ENCODE measurements at regions not wholly inside any gene's neighbourhood (a gene's known extent, or its start where the extent isn't known, plus 50 kb on each side); places are given as distances from the start of the nearest gene placed in this dataset.

GRCh38 chr18:51813740-51814139, 526.3 kb upstream of the DCC start:
- Histone ChIP-seq H3K27ac (ENCODE audit: low read depth, low read length, poor library complexity, severe bottlenecking) (no peak overlapping the region), H3K9me3 (ENCODE audit: low read length) (no peaks in the 10 kb centered on the region), H3K9me2 (ENCODE audit: insufficient read depth, low read length) (no peaks in the 10 kb centered on the region), H3K4me1 (ENCODE audit: insufficient read depth, low read length, poor library complexity, severe bottlenecking) (no peaks in the 10 kb centered on the region), H3K4me2 (ENCODE audit: low read length) (no peak overlapping the region), H2AFZ (ENCODE audit: low read length) (no peak overlapping the region), H3K36me3 (ENCODE audit: insufficient read depth, low read length) (no peaks in the 10 kb centered on the region), H4K20me1 (ENCODE audit: insufficient read depth, low read length) (no peaks in the 10 kb centered on the region), H3K4me3 (ENCODE audit: low read depth, low read length, poor library complexity, severe bottlenecking) (no peak overlapping the region), H3K79me2 (ENCODE audit: insufficient read depth, low read depth, low read length) (no peaks in the 10 kb centered on the region)
- intact Hi-C loops (cut with micrococcal nuclease; ENCODE audit: unreplicated experiment), result no loop called here
- no peak for DNase-seq (ENCODE audit: low spot score)
- POLR2A ChIA-PET, result no interaction called here
- no TSS peak for BruUV-seq (replicated peaks)
- CTCF ChIA-PET (ENCODE audit: unreplicated experiment), result no interaction called here
- TF ChIP-seq, protein P1, sequence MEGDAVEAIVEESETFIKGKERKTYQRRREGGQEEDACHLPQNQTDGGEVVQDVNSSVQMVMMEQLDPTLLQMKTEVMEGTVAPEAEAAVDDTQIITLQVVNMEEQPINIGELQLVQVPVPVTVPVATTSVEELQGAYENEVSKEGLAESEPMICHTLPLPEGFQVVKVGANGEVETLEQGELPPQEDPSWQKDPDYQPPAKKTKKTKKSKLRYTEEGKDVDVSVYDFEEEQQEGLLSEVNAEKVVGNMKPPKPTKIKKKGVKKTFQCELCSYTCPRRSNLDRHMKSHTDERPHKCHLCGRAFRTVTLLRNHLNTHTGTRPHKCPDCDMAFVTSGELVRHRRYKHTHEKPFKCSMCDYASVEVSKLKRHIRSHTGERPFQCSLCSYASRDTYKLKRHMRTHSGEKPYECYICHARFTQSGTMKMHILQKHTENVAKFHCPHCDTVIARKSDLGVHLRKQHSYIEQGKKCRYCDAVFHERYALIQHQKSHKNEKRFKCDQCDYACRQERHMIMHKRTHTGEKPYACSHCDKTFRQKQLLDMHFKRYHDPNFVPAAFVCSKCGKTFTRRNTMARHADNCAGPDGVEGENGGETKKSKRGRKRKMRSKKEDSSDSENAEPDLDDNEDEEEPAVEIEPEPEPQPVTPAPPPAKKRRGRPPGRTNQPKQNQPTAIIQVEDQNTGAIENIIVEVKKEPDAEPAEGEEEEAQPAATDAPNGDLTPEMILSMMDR (conservative IDR thresholded peaks at IDR 0.05; ENCODE audit: low read length), result no peak
- TF ChIP-seq EZH2phosphoT487 (IDR thresholded peaks at IDR 0.05; ENCODE audit: borderline replicate concordance, low read depth, low read length), result no peak

DNA sequence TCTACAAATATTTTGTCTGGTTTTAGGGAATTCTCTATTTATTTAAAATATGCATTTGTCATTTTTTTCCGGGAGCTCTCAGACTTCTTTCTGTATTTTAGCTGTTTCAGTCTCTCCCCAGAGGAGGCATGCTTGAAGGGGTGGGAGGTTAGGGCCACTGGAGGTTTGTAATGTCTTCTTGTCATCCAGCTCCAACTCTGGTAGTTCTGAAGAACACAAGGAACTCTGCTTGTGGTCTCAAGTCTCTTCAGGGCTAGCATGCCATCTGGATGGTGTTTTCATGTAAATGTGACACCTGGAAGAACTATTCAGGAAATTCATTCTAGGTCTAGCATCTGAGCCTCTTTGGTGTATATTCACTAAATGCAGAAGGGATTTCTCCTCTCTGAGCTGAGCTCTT, 518.4 kb upstream of the DCC start:
- ChIA-PET CTCF (ENCODE audit: unreplicated experiment) (no interaction called here), POLR2A (interaction anchor here (0.5 kb wide), 1 partner anchor 44 kb away, joined by 3 read pairs; no protein-coding TSS in a partner anchor)
- Histone ChIP-seq H3K9me3 (ENCODE audit: low read length) (no peaks in the 10 kb centered on the region), H3K27ac (ENCODE audit: low read depth, low read length, poor library complexity, severe bottlenecking) (no peak overlapping the region), H3K79me2 (ENCODE audit: insufficient read depth, low read depth, low read length) (no peaks in the 10 kb centered on the region), H3K4me3 (ENCODE audit: low read depth, low read length, poor library complexity, severe bottlenecking) (no peak overlapping the region), H3K9me2 (ENCODE audit: insufficient read depth, low read length) (no peaks in the 10 kb centered on the region), H3K4me1 (ENCODE audit: insufficient read depth, low read length, poor library complexity, severe bottlenecking) (no peaks in the 10 kb centered on the region), H4K20me1 (ENCODE audit: insufficient read depth, low read length) (no peaks in the 10 kb centered on the region), H3K36me3 (ENCODE audit: insufficient read depth, low read length) (no peaks in the 10 kb centered on the region), H3K4me2 (ENCODE audit: low read length) (no peak overlapping the region), H2AFZ (ENCODE audit: low read length) (no peak overlapping the region)
- no TSS peak for BruUV-seq (replicated peaks)
- intact Hi-C loops (cut with micrococcal nuclease; ENCODE audit: unreplicated experiment), result no loop called here
- no peak for DNase-seq (ENCODE audit: low spot score)
- TF ChIP-seq, protein P1 (conservative IDR thresholded peaks at IDR 0.05; ENCODE audit: low read length), result no peak
- TF ChIP-seq EZH2phosphoT487 (IDR thresholded peaks at IDR 0.05; ENCODE audit: borderline replicate concordance, low read depth, low read length), result no peak

DNA sequence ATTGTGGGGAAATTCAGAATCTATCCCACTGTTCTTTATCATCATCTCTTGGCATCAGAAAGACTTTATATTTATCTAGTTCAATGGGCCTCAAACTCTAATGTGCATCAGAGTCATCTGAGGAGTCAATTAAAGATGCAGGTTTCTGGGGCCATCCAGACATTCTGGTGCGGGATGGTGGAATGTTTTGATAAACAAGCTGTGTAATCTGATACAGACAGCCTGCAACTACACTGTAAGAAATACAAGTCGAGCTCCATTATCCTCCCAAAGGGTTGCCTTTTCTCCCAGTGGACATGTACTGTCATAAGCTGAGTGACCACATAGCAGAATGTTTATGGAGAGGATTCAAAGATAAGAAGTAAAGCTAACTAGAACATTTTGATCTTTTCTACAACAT, 515.3 kb upstream of the DCC start:
- Histone ChIP-seq H3K9me3 (ENCODE audit: low read length) (no peaks in the 10 kb centered on the region), H3K9me2 (ENCODE audit: insufficient read depth, low read length) (no peaks in the 10 kb centered on the region), H3K36me3 (ENCODE audit: insufficient read depth, low read length) (no peaks in the 10 kb centered on the region), H3K4me3 (ENCODE audit: low read depth, low read length, poor library complexity, severe bottlenecking) (no peak overlapping the region), H3K4me2 (ENCODE audit: low read length) (no peak overlapping the region), H3K27ac (ENCODE audit: low read depth, low read length, poor library complexity, severe bottlenecking) (no peak overlapping the region), H3K79me2 (ENCODE audit: insufficient read depth, low read depth, low read length) (no peaks in the 10 kb centered on the region), H2AFZ (ENCODE audit: low read length) (no peak overlapping the region), H3K4me1 (ENCODE audit: insufficient read depth, low read length, poor library complexity, severe bottlenecking) (no peaks in the 10 kb centered on the region), H4K20me1 (ENCODE audit: insufficient read depth, low read length) (no peaks in the 10 kb centered on the region)
- no peak for TF ChIP-seq EZH2phosphoT487 (IDR thresholded peaks at IDR 0.05; ENCODE audit: borderline replicate concordance, low read depth, low read length)
- TF ChIP-seq, protein P1 (conservative IDR thresholded peaks at IDR 0.05; ENCODE audit: low read length), result no peak
- BruUV-seq (replicated peaks), result no TSS peak
- ChIA-PET CTCF (ENCODE audit: unreplicated experiment) (no interaction called here), POLR2A (no interaction called here)
- no peak for DNase-seq (ENCODE audit: low spot score)
- intact Hi-C loops (cut with micrococcal nuclease; ENCODE audit: unreplicated experiment), result no loop called here

Measured in OCI-LY7 (cell line).